Erythroblast (primary cell): ENCODE measurements at regions not wholly inside any gene's neighbourhood (a gene's known extent, or its start where the extent isn't known, plus 50 kb on each side); places are given as distances from the start of the nearest gene placed in this dataset.

Source experiments
- GATA1 ChIP-seq: IDR thresholded peaks from 2 replicates; pipeline ENCODE4 v1.6.1; 2011; ENCODE audit warnings: low read depth, mild to moderate bottlenecking, control low read depth, low read length, moderate library complexity
- POLR2A ChIP-seq: IDR thresholded peaks from 2 replicates; pipeline ENCODE4 v1.6.1; 2011; ENCODE audit warnings: mild to moderate bottlenecking, low read length

DNA sequence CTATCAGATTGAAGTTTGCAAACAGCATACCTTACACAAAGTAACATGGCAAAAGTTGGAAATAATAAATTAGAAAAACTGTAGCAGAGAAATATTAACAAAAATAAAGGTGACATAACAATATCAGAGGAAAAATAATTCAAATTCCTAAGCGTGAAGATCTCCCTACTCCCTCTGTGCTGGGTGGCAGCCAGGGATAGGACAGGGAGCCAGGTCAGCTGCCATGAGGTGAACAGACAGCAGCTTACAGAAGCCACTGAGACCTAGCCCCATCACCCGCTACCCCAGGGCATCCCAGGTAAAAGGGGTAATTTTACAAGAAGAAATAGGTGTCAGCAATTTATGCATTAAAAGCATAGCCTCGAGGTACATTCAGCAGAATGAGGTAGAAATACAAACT is 423.8 kb upstream of the HS6ST1 start:
- TF ChIP-seq POLR2A: no peak
- no peak for TF ChIP-seq GATA1
